HL-60 (cell line): ENCODE measurements at regions not wholly inside any gene's neighbourhood (a gene's known extent, or its start where the extent isn't known, plus 50 kb on each side); places are given as distances from the start of the nearest gene placed in this dataset.

Source experiments
- GABPA ChIP-seq: IDR thresholded peaks from 2 replicates; pipeline ENCODE4 v1.6.1; 2012; ENCODE audit warnings: low read depth
- POLR2AphosphoS5 ChIP-seq: IDR thresholded peaks from 2 replicates; pipeline ENCODE4 v1.6.1; 2012; ENCODE audit warnings: low read depth
- REST ChIP-seq: IDR thresholded peaks from 2 replicates; pipeline ENCODE4 v1.6.1; 2012; ENCODE audit warnings: low read depth; ENCODE audit not compliant: insufficient replicate concordance
- SPI1 ChIP-seq: IDR thresholded peaks from 2 replicates; pipeline ENCODE4 v1.6.1; 2012; ENCODE audit warnings: low read depth, mild to moderate bottlenecking, borderline replicate concordance
- TF ChIP-seq, protein P1 (sequence below): IDR thresholded peaks from one replicate; pipeline ENCODE4 v1.5.1; 2011; ENCODE audit warnings: low read length, control low read depth, inconsistent platforms; ENCODE audit not compliant: insufficient read depth

DNA sequence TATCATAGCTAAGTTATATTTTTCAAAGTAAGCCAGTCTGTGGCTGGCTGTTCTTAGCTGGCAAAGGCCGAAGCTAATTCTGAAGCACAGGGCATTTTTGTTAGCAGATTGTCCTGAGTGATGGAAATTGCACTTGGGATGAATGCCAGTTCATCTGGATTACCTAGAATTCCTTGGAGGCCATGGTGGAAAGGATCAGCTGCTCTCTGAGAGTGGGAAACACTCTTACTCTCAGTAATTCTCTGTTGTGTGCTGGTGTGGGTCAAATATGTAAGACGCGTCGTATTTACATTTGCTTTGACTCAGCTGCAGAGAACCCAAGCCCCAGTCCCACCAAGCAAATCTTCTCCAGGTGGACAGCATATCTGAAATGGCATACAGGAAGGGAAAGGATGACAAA is 60.7 kb upstream of the C1QTNF9B start:
- TF ChIP-seq, protein P1, sequence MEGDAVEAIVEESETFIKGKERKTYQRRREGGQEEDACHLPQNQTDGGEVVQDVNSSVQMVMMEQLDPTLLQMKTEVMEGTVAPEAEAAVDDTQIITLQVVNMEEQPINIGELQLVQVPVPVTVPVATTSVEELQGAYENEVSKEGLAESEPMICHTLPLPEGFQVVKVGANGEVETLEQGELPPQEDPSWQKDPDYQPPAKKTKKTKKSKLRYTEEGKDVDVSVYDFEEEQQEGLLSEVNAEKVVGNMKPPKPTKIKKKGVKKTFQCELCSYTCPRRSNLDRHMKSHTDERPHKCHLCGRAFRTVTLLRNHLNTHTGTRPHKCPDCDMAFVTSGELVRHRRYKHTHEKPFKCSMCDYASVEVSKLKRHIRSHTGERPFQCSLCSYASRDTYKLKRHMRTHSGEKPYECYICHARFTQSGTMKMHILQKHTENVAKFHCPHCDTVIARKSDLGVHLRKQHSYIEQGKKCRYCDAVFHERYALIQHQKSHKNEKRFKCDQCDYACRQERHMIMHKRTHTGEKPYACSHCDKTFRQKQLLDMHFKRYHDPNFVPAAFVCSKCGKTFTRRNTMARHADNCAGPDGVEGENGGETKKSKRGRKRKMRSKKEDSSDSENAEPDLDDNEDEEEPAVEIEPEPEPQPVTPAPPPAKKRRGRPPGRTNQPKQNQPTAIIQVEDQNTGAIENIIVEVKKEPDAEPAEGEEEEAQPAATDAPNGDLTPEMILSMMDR: no peak
- no peak for TF ChIP-seq GABPA
- no peak for TF ChIP-seq POLR2AphosphoS5
- no peak for TF ChIP-seq REST
- no peak for TF ChIP-seq SPI1
